ENCODE measurements at regions not wholly inside any gene's neighbourhood (a gene's known extent, or its start where the extent isn't known, plus 50 kb on each side); places are given as distances from the start of the nearest gene placed in this dataset.

GRCh38 chr14:86574778-86575129, 1044.8 kb downstream of the FLRT2 start:
- POLR2A ChIA-PET, result no interaction called here
- no peak overlapping the region for H3K27ac Mint-ChIP-seq
- intact Hi-C loops (cut with micrococcal nuclease), result no loop called here
- no peak for TF ChIP-seq CTCF (IDR thresholded peaks at IDR 0.05)
- H3K4me1 Mint-ChIP-seq, result no peaks in the 10 kb centered on the region
- no peak for DNase-seq
- CTCF ChIA-PET, result no interaction called here
- peaks cover 12% of the 10 kb centered on the region for H3K9me3 Mint-ChIP-seq
- no peak overlapping the region for H3K4me3 Mint-ChIP-seq
- no peak for ATAC-seq (ENCODE audit: low read depth)
- no peaks in the 10 kb centered on the region for H3K36me3 Mint-ChIP-seq (ENCODE audit: low read depth)
- H3K27me3 Mint-ChIP-seq, result no peaks in the 10 kb centered on the region

- ChIA-PET POLR2A (no interaction called here), CTCF (no interaction called here)
- Mint-ChIP-seq H3K27me3 (no peaks in the 10 kb centered on the region), H3K4me3 (no peak overlapping the region), H3K9me3 (peaks cover 8% of the 10 kb centered on the region), H3K36me3 (ENCODE audit: low read depth) (no peaks in the 10 kb centered on the region), H3K27ac (no peak overlapping the region), H3K4me1 (no peaks in the 10 kb centered on the region)
- DNase-seq (no peak), ATAC-seq (ENCODE audit: low read depth) (no peak)
- intact Hi-C loops (cut with micrococcal nuclease), result no loop called here
- TF ChIP-seq CTCF (IDR thresholded peaks at IDR 0.05), result no peak
These were observed 1044.3 kb downstream of the FLRT2 start for GRCh38 chr14:86574051-86574777.

GRCh38 chr14:86570371-86570770, 1040.4 kb downstream of the FLRT2 start:
- Mint-ChIP-seq H3K27ac (no peak overlapping the region), H3K27me3 (no peaks in the 10 kb centered on the region), H3K9me3 (peaks cover 5% of the 10 kb centered on the region), H3K36me3 (ENCODE audit: low read depth) (no peaks in the 10 kb centered on the region), H3K4me1 (no peaks in the 10 kb centered on the region), H3K4me3 (no peak overlapping the region)
- ChIA-PET POLR2A (no interaction called here), CTCF (no interaction called here)
- no peak for ATAC-seq (ENCODE audit: low read depth)
- no peak for DNase-seq
- no peak for TF ChIP-seq CTCF (IDR thresholded peaks at IDR 0.05)
- intact Hi-C loops (cut with micrococcal nuclease), result no loop called here

- Mint-ChIP-seq H3K27me3 (no peaks in the 10 kb centered on the region), H3K4me3 (no peak overlapping the region), H3K36me3 (ENCODE audit: low read depth) (no peaks in the 10 kb centered on the region), H3K27ac (no peak overlapping the region), H3K4me1 (no peaks in the 10 kb centered on the region), H3K9me3 (peaks cover 7% of the 10 kb centered on the region)
- intact Hi-C loops (cut with micrococcal nuclease), result no loop called here
- no peak for ATAC-seq (ENCODE audit: low read depth)
- no peak for DNase-seq
- no peak for TF ChIP-seq CTCF (IDR thresholded peaks at IDR 0.05)
- ChIA-PET CTCF (no interaction called here), POLR2A (no interaction called here)
These were observed 1013.6 kb downstream of the FLRT2 start for GRCh38 chr14:86543521-86543920.

- CTCF ChIA-PET, result no interaction called here
- TF ChIP-seq CTCF (IDR thresholded peaks at IDR 0.05), result no peak
- Mint-ChIP-seq H3K4me3 (no peak overlapping the region), H3K27ac (no peak overlapping the region), H3K36me3 (ENCODE audit: low read depth) (no peaks in the 10 kb centered on the region), H3K27me3 (no peaks in the 10 kb centered on the region), H3K9me3 (peaks cover 7% of the 10 kb centered on the region), H3K4me1 (no peaks in the 10 kb centered on the region)
- DNase-seq (no peak), ATAC-seq (ENCODE audit: low read depth) (no peak)
- intact Hi-C loops (cut with micrococcal nuclease), result no loop called here
- POLR2A ChIA-PET, result no interaction called here
These were observed 1012.0 kb downstream of the FLRT2 start for GRCh38 chr14:86541972-86542371.
